Left ventricle myocardium inferior (tissue), 1 donor: ENCODE measurements at regions not wholly inside any gene's neighbourhood (a gene's known extent, or its start where the extent isn't known, plus 50 kb on each side); places are given as distances from the start of the nearest gene placed in this dataset.

Experiments used
- DNase-seq: peaks from one replicate; pipeline ENCODE4 v3.0.0-alpha.2; 2020
- H3K27ac ChIP-seq: fragments of 200-600 bp; replicated peaks from 2 replicates; pipeline ENCODE4 v1.8.0; 2021
- H3K27me3 ChIP-seq: fragments of 200-600 bp; 2 replicates; pipeline ENCODE4 v1.8.0; 2021; ENCODE audit warnings: low read depth
- H3K36me3 ChIP-seq: fragments of 200-600 bp; 2 replicates; pipeline ENCODE4 v1.8.0; 2021
- H3K4me1 ChIP-seq: fragments of 200-600 bp; 2 replicates; pipeline ENCODE4 v1.8.0; 2021
- H3K4me3 ChIP-seq: fragments of 200-600 bp; 2 replicates; pipeline ENCODE4 v1.8.0; 2021; ENCODE audit warnings: mild to moderate bottlenecking, moderate library complexity
- H3K9me3 ChIP-seq: fragments of 200-600 bp; replicated peaks from 2 replicates; pipeline ENCODE4 v1.8.0; 2021
- intact Hi-C: fragments of 100-400 bp; cut with micrococcal nuclease; formaldehyde crosslinking; loops from one replicate; pipeline ENCODE4 v1.11.0; 2022
- TF ChIP-seq, protein P1 (sequence below): fragments of 200-600 bp; IDR thresholded peaks from 2 replicates; pipeline ENCODE4 v1.8.0; 2021; ENCODE audit warnings: antibody characterized with exemption, mild to moderate bottlenecking, borderline replicate concordance
- donor health status: DM: no; HTN: yes; CAD: no; lungs with severe emphysema.

DNA sequence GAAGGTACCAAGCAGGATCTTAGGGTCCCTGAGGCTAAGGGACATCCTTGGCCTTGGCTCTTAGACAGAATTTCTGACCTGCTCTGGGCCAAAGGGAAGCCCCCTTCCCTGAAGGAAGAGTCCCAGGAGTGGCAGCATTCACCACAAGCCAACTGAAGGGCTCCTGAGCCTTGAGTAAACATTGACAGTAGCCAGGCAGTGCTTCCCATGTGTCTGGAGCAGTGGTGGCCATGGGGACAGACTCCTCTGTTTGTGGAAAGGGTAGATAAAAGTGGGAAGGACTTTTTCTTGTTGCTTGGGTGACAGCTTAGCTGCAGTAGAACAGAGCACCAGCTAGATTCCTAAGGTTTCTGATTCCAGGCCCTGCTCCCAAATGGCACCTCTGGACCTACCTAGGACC lies 61.4 kb upstream of the VLDLR start:
- DNase-seq = no peak
- H3K27ac ChIP-seq = peak overlapping the region; percentile 92
- no peaks in the 10 kb centered on the region for H3K27me3 ChIP-seq
- H3K4me3 ChIP-seq = peak overlapping the region; percentile 15
- intact Hi-C loops = no loop called here
- H3K4me1 ChIP-seq = peaks cover 33% of the 10 kb centered on the region
- no peaks in the 10 kb centered on the region for H3K36me3 ChIP-seq
- TF ChIP-seq, protein P1, sequence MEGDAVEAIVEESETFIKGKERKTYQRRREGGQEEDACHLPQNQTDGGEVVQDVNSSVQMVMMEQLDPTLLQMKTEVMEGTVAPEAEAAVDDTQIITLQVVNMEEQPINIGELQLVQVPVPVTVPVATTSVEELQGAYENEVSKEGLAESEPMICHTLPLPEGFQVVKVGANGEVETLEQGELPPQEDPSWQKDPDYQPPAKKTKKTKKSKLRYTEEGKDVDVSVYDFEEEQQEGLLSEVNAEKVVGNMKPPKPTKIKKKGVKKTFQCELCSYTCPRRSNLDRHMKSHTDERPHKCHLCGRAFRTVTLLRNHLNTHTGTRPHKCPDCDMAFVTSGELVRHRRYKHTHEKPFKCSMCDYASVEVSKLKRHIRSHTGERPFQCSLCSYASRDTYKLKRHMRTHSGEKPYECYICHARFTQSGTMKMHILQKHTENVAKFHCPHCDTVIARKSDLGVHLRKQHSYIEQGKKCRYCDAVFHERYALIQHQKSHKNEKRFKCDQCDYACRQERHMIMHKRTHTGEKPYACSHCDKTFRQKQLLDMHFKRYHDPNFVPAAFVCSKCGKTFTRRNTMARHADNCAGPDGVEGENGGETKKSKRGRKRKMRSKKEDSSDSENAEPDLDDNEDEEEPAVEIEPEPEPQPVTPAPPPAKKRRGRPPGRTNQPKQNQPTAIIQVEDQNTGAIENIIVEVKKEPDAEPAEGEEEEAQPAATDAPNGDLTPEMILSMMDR = no peak
- H3K9me3 ChIP-seq = peaks cover 22% of the 10 kb centered on the region

DNA sequence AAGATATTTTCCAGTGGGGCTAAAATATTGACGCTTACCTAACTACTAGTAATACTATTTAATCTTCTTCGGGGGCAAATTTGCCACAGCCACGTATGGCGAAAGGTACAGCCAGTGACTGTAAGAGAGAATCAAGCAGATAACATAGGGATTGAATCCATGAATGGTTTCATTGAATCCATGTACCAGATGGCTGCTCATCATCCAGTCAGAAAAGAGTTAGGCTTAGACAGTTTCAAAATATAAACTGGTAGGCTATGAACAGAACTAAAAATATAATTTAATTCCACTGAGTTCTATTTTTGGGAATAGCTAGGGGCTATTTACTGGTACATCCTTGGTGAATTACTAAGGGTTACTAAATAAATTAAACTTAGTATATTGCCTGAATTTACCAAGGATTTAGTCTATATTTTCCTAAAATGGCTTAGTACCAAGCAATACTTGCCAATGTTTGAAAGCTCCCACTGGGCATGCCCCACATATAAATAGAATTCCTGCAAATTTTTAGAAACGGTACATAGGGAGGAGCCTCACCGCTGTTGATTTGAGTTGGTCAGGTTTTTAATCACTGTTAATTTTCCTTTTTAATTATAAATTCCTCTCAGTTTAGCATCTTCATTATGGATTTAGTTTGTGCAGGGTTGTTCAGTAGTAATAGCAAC lies 55.8 kb upstream of the VLDLR start:
- Histone ChIP-seq H3K9me3 (peaks cover 8% of the 10 kb centered on the region), H3K27me3 (no peaks in the 10 kb centered on the region), H3K4me1 (peaks cover 47% of the 10 kb centered on the region), H3K36me3 (no peaks in the 10 kb centered on the region), H3K27ac (peak overlapping the region; percentile 56), H3K4me3 (no peak overlapping the region)
- TF ChIP-seq, protein P1 = no peak
- intact Hi-C loops = no loop called here
- no peak for DNase-seq

DNA sequence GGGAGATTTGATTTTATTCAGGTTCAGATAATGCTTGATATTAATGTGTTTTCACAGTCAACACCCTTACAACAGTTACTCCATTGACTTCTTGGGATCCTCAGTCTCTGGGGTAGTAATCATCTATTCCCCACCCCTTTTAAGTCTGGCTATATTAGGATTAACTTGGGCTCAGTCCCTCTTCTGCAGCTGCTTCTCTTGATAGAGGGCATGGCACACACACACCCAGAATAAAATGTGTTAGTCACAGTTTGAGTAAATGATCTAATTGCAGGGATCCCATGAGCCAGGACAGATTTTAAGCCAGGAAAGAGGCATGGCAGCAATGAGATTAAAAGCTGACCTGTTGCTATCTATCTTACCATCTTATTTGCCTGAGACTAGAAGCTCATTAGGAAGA lies 53.7 kb upstream of the VLDLR start:
- H3K27me3 ChIP-seq = no peaks in the 10 kb centered on the region
- H3K36me3 ChIP-seq = no peaks in the 10 kb centered on the region
- H3K9me3 ChIP-seq = no peaks in the 10 kb centered on the region
- TF ChIP-seq, protein P1 = no peak
- H3K4me1 ChIP-seq = peaks cover 59% of the 10 kb centered on the region
- no peak for DNase-seq
- intact Hi-C loops = no loop called here
- no peak overlapping the region for H3K4me3 ChIP-seq
- peak overlapping the region; percentile 89 for H3K27ac ChIP-seq

DNA sequence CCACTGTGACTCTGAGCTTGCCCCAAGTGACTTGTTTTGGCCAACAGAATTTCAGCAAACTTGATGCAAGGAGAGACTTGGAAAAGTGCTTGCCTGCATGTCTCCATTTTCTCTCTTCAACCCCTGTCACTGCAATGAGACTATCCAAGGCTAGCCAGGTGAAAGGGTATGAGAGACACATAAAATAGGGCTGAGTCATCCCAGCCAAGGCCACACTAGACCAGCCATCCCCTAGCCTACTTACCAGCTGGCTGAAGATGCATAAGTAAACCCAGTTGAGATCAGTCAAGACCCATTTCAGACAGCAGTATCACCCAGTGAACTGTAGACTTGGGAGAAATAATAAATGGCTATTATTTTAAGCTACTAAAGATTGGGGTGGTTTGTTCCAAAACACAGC lies 52.9 kb upstream of the VLDLR start:
- no peaks in the 10 kb centered on the region for H3K27me3 ChIP-seq
- peak overlapping the region; percentile 89 for H3K27ac ChIP-seq
- no peaks in the 10 kb centered on the region for H3K9me3 ChIP-seq
- H3K4me1 ChIP-seq = peaks cover 67% of the 10 kb centered on the region
- intact Hi-C loops = no loop called here
- no peak overlapping the region for H3K4me3 ChIP-seq
- TF ChIP-seq, protein P1 = no peak
- no peaks in the 10 kb centered on the region for H3K36me3 ChIP-seq
- no peak for DNase-seq

DNA sequence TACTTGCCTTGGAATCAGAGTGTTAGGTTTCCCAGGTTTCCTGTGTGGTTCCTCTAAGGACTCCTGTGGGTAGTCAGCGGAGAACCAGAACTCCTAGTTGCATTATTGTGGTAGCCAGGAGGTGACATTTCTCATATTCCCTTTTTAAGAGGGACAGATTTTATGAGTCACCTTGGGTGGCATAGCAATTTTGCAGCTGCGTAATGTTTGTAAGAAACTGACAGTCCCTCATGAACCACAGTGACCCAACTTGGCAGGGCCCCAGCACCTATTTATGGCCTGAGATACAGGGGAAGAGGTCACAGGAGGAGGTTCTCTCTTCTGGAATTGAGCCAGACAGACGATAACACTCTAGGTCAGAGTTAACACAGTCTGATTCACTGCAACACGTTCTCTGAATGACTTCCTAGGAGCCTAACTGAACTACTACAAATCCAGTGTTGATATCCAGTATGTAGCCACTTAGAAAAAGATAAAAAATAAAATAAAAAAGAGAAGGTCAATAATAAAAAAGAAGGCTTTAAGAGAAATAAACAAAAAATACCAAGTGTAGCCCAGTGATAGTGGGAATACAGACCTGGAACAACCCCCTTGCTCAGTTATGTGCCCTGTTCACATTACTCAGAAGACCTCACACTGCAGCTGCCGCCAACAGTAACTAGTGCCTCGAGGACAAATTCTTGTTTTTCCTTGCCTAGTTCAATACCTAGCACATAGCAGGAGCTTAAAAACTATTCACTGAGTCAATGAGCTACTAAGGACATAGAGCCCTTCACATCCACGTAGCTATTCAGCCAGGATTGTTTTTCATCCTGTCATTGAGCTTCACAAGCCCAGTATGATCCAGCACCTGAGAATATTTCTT lies 50.7 kb upstream of the VLDLR start:
- Histone ChIP-seq H3K4me3 (peak overlapping the region; percentile 24), H3K27me3 (no peaks in the 10 kb centered on the region), H3K9me3 (no peaks in the 10 kb centered on the region), H3K27ac (peak overlapping the region; percentile 89), H3K4me1 (peaks cover 79% of the 10 kb centered on the region), H3K36me3 (no peaks in the 10 kb centered on the region)
- DNase-seq = peak; percentile 93
- intact Hi-C loops = no loop called here
- TF ChIP-seq, protein P1 = no peak
